Glomerular endothelial cell (primary cell): ENCODE measurements at regions not wholly inside any gene's neighbourhood (a gene's known extent, or its start where the extent isn't known, plus 50 kb on each side); places are given as distances from the start of the nearest gene placed in this dataset.

Experiments used
- DNase-seq: peaks from one replicate; pipeline ENCODE4 v3.0.0-alpha.2; 2011; ENCODE audit warnings: low read depth, low spot score; ENCODE audit errors: extremely low read depth

DNA sequence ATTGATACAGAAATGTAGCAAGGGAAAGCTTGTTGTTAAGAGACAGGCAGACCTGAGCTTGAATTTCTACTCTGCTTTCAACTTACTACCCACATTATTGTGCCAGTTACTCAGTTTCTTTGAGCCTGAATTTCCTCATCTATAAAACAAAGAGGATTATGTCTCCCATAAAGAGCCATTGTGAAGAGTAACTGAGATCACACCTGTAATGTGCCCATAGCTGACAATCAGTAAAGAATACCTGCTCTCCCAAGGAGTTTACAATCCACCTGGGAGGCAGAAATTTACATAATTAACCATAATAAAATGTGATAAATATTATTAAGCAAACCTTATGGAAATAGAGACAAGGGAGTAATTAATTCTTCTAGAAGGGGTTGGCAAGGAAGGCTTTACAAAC, 204.9 kb downstream of the EPM2A start:
- DNase-seq: no peak

DNA sequence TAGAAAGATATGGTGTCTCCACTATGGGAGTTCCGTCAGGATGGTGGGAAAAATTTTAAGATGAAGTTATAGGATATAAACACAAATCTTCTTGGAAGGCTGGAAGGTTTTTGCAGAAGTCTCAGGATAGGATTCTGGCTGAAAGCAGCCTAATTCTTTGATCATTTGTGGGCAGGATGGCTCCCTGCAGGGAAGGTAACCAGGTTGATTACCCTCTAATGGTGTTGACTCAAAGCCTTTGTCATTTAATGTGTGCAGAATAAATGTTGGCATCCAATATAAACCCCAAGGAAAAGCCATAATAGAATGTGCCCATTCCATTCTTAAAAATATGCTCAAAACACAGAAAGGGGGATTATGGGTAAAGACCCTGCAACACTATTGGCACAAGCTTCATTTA, 204.3 kb downstream of the EPM2A start:
- DNase-seq: no peak

DNA sequence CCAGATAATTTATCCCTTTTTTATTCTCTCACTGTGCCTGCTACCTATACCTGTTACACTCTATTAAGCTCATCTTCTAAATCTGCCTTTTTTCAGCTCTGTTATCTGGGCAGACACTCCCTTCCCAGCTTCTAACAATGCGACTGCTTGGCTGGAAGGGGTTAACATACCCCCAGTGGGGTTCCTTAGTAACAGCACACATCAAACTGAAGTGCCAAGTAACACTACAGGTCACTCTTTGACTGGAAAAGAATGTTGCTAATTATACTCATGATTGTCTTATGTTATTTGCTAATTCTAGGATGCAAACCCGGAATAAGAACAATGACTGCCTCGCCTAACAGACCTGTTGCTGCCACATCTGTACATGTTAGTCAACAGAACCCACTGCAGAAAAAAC, 203.5 kb downstream of the EPM2A start:
- DNase-seq: no peak

DNA sequence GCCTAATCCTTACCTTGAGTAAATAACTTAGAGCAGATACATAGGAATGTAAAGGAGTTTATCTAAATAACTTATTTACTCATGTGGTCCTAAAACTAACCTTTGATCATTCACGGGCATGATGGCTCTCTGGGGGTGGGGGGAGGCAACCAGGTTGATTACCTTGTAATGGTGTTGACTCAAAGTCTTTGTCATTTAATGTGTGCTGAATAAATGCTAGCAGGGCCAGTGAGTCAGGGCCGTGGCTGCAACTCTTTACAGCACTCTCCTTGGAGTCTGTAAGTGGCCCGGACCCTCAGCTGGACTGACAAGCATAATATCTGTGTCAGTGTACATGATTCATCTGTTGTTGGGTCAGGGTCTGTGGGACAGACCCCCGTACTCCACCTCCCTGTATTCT, 203.0 kb downstream of the EPM2A start:
- DNase-seq: no peak

DNA sequence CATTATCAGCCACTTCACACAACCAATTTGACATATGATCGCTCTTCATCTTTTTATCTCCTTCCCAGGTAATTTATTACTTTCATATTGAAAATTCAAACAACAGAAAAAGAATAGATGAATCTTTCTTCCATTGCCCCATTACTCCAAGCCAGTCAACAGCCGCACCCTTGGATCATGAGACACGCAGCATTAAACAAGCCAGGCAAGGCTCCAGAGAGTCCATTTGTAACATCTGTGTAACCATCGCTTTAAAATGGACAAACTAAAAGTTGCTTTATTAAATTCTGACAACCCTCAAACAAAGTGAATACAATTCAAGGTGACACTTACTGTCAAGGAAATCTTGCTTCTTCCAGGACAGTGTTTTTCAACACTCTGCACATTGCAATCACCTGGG, 200.3 kb downstream of the EPM2A start:
- DNase-seq: no peak

DNA sequence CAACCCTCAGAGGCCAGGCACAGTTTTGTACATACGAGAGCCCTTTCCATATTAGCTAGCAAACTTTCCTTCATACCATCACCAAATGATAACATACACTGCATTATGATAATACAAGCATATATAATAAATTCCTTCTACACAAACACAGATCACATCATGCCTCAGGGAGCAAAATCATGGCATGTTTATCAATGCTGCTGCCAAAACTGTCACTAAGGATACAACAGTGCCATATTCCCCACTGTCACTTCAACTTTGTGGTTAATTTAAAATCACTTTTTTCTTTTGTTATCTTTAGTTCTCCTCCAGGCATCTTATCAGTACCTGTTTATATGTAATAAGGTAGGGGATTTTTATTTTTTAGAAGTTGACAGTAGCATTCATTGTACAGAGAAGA, 196.3 kb downstream of the EPM2A start:
- no peak for DNase-seq

DNA sequence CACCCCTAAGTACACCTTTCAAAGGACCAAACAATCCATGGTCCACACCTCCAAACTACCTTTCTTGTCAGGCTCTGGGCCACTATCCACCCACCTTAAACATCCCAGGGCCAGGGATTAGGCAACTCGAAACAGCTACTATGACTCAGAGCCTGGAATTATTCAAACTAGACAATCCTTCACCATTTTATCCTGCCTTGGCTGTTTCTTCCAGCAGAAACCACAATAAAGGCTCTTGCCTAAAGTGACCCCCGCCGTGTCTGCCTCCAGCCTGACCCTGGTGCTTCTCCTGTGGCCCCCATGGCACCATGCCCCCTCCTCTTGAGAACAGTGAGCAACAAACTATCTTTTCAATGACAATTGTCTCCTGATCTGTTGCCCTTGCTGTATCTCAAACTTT, 195.5 kb downstream of the EPM2A start:
- no peak for DNase-seq

DNA sequence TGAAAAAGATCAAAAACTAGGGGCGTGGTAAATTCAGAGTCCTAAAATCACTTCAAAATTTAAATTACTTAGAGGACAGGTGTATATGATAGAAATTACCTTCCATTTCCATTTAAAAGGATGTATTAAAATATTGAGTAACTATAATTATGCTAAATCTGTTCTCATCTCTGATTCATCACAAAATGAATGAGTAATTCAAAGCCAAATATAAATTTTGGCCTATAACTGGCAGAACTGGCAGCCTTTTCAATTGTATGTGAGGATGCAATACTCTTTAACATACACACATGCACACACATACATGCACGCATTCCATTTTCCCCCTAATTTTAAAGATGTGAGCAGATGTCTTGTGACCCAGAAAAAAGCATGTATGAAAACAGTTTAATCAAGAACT, 194.6 kb downstream of the EPM2A start:
- no peak for DNase-seq

DNA sequence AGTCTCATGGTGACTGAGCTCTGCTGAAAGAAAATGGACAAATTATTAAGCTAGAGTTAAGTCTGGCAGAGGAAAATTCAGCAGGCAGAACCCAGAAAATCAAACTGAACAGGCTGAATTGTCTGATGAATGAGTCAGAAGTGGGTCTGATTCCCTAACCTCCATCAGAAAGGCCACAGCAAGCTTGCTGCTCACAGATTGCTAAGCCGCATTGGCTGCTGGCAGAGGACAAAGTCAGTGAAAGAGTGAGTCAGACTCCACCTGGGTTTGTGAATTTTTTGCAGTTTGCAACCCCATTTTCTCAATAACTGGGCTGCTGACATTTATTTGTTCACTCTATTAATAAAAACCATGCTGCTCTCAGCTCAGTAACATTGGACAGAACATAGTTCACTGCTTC, 191.3 kb downstream of the EPM2A start:
- DNase-seq: no peak

DNA sequence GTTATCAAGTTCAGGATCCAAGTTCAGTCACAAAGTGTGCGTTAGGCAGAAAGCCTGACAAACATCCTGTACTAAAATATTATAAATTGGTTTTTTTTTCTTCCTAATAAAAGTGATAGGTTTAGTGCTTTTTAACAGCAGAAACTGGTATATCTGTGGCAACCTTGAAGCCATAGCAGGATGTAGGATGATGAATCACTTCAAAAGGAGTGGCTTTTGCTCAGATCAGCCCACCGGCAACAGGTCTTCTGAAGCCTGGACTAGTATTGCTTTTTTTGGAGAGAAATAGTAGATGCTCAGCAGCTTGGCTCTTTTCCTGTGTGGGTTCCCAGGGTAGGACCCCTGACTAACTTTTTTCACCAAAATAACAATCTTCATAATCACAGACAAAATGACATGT, 190.8 kb downstream of the EPM2A start:
- no peak for DNase-seq

DNA sequence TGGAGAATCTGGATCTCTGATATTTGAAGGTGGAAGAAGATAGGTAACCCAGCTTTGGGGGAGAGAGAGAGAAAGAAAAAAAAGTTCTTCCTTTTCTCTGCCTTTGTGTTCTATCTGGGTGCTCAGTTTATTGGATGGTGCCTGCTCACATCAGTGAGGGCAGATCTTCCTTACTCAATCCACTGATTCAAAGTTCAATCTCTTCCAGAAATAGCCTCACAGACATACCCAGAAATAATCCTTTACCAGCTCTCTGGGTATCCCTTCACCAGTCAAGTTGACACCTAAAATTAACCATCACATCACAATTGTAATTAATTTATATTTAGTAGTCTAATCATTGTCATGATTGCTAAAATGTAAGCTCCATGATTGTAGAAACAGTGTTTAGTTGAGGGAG, 189.1 kb downstream of the EPM2A start:
- DNase-seq: no peak

DNA sequence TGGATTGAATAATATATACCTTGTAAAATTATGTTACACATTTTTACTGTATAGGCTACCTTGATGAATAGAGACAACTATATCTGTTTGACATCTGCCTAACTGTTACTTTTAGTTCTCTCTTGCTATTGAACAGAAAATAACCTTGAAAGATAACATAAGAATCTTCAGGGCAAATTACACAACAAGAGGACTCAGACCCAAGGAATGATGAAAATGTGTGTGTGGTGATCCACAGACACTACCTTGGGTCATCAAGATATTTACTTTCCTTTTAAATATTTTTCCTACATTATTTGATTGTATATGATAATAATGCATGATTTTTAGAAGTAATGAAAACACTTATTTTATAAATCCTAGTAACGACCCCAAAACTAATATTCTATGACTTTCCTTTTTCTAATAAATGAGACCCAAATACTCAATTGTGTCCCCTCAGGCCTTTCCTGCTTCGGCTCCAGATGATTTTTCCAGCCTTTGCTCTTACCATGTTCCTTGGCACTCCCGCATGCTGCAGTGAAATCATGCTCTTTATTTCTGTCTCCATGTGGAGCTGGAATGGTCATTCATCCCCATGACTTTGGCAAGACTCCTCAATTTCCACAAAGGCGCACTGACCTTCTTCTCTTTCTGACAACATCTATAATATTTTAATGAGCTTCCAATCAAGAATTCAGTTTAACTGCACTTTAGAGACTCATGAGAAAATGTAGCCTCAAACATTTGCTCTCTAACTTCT, 187.6 kb downstream of the EPM2A start:
- no peak for DNase-seq

DNA sequence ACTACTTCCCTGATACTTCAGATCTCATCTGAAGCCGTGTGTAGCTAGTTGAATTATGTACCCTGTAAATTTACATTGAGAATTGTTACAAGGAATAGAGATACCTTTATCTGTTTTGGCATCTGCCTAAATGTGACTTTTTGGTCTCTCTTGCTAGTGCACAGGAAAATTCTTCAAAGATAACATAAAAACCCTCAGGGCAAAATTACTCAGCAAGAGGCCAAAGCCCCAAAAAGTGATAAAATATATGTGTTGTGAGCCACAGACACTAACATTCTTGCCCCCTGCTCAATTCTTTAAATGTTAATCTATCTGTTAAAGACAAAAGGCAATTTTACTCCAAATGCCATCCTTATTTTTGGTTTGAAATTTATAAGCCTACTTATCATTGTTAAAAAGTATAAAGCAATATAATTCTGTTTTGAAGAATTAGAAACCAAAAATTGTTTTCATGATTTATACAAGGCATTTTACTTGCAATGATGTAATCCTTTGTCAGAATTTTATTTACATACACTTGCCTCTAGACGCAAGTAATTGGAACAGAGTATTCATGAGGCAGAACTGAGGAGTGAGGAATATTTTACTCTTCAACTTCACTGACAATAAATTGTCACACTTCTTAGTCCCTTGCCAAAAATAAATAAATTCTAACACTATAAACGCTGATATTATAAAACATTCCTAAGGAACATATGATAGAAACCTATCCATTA, 186.2 kb downstream of the EPM2A start:
- no peak for DNase-seq

DNA sequence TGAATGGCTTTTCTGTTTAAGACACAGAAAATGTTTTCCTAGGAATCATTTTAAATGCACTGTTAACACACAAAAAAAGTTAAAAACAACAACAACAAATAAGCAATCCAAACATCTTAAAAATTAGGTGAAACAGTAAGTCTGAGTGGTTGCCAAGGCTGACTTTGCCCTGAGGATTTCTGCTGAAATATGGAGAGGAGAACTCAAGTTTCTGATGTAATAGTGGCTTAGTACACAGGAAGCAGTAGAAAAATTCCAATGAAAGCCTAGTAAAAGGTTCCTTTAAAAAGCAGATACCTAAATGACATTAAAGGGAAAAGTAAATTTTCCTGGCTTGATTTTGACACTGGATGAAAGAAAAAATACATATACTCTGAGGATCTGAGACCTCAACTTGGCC, 184.2 kb downstream of the EPM2A start:
- DNase-seq: no peak

DNA sequence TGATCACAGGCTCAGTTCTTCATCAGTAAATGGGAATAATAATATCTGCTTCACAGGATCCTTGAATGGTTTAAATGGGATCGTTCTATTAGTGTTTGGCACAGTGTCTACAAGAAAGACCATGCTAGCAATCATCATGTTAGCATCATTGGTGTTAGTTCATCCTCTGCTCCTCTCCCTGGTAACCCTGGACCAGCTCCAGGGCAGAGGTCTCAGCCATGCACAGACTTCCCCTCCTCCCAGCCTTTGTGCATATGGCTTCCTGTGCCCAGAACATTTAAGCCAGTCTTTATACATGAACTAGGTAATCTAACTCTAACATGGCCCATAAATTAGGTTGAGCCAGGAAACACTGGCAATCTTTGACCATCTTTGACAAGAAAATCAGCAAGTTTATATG, 180.2 kb downstream of the EPM2A start:
- no peak for DNase-seq

DNA sequence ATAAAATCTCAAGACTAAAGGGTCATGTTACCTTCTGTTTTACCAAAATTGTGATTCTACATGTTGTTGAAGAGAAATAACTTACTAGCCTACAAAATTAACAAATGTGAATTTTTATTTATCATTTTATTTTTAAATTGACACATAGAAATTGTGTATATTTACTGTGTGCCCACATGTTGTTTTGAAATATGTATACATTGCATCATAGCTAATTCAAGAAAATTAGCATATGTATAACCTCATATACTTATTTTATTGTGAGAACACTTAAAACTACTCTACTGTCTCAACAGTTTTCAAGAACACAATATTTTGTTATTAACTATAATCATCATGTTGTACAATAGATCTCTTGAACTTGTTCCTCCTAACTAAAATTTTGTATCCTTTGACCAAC, 177.8 kb downstream of the EPM2A start:
- DNase-seq: no peak

DNA sequence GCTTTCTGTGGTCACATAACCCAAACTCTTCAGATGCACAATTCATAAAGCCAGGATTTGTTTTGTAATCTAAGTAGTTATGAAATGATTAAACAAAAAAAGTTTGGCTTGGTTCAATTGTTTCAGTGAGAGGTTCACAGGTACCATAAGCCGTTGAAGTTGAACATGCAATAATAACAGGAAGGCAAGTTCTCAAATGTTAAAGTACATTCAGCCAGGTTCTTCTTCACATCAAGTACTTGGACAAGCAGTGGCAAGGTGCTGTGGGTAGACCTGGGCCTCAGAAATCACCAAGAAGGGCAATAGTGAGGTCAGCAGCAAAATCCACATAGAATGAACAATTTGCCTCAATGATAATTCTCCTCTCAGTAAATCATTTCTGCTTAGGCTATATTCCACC, 175.5 kb downstream of the EPM2A start:
- DNase-seq: no peak

DNA sequence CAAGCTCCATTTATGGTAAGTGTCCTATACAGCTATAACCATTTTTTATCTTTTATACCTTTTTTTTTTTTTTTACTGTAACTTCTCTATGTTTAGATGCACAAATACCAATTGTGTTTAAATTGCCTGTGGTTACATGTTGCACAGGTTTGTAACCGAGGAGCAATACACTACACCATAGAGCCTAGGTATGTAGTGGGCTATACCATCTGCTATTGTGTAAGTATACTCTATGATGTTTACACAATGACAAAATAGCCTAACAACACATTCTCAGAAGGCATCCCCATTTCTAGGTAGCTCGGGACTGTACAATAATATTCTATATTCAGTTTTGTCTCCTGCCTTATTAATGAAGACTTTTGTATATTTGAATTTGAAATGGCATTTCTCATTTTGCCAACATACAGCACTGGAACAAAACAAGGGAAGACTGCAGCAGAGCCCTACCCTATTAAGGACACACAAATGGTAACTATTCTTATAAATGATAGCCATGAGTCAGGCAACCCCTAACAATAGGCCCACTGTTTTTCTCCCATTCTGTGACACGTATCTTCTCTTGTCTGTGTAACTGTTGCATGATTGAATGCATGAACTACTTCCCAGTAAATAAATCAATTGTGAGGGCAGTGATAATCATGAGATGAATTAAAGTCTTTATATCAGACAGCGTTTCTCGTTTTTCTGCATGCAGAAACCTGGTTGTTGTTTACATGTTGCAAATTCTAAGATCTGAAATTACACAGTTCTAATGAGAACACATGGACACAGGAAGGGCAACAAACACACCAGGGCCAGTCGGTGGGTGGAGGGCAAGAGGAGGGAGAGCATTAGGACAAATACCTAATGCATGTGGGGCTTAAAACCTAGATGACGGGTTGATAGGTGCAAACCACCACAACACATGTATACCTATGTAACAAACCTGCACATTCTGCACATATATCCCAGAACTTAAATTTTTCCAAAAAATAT, 173.9 kb downstream of the EPM2A start:
- no peak for DNase-seq

DNA sequence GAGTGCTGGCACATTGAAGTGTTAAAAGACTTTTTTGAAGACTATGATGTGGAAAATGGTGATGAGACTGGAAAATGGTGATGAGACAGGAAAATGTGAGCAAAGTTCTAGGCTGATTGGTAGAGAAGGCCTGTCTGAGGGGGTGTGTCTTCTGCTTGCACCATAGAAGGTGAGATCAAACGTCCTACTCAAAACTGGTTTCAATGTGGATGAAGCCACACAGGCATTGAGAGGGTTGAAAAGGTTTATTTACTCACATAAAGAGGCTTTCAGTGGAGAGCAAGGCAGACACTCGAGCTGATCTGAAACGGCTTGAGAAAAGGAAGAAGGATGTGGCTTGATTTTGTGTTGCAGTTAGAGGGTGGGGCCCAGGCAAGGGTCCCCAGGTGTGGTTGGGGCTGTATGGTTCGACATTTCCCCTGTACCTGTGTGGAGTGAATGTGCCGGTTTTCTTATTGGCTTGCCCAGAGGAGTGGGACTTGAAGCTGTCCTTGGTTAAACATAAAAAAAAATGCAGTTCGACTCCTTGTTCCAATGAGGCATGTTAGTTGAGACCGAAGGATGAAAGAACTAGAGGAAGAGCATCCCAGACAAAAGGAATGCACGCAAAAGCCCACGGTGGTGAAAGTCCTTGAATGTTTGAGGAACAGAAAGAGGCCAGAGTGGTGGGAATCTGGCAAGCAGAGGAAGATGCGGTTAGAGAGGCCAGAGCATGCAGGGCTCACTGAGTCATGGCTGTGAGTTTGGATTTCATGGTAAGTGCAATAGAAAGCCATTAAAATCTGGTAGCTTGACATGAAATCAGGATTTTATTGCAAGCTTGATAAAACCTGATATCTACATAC, 172.3 kb downstream of the EPM2A start:
- no peak for DNase-seq

DNA sequence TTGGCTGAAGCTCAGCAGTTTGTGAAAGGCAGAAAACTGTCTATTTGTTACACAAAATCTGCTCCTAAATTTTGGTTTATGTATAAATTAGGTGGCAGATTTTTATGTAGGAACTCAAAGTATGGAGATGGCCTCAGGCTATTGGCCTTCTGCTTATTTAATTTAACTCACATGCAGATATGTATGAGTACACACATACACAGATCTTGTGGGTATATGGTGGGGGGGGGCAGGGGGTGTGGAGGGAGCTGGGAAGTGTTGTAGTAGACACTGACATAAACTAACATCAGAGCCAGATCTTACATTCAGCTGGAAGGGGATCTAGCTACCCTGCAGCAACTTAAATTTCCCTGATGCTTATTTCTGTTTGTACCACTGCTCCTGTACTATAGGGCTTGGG, 170.8 kb downstream of the EPM2A start:
- no peak for DNase-seq
